ENCODE measurements at regions not wholly inside any gene's neighbourhood (a gene's known extent, or its start where the extent isn't known, plus 50 kb on each side); places are given as distances from the start of the nearest gene placed in this dataset.

DNA sequence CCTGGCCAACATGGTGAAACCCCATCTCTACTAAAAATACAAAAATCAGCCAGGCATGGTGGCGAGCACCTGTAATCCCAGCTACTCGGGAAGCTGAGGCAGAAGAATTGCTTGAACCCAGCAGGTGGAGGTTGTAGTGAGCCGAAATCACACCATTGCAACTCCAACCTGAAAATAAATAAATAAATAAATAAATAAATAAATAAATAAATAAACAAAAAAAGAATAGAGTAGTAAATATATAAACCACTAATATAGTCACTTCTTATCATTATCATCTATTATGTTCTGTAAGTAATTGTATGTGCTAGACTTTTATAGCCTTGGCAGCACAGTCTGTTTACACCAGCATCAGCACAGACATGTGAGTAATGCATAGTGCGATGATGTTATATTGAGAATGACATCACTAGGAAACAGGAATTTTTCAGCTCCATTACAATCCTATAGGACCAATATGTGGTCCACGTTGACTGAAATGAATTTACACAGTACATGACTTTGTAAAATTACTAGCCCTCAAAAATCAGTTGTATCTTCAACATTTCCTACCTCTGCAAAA, 385.4 kb upstream of the ANKRD30A start:
- TF ChIP-seq POLR2A (IDR thresholded peaks at IDR 0.05; ENCODE audit: low read depth, low read length) (no peak), POLR2AphosphoS5 (IDR thresholded peaks at IDR 0.05; ENCODE audit: insufficient read depth, low read depth, low read length) (no peak), EZH2 (IDR thresholded peaks at IDR 0.05; ENCODE audit: borderline replicate concordance, low read depth, low read length, severe bottlenecking) (no peak), JUN (IDR thresholded peaks at IDR 0.05; ENCODE audit: borderline replicate concordance, insufficient read depth, insufficient read length, low read depth) (no peak), FOS (IDR thresholded peaks at IDR 0.05; ENCODE audit: borderline replicate concordance, insufficient read depth, low read length) (no peak)
- TF ChIP-seq, protein P1, sequence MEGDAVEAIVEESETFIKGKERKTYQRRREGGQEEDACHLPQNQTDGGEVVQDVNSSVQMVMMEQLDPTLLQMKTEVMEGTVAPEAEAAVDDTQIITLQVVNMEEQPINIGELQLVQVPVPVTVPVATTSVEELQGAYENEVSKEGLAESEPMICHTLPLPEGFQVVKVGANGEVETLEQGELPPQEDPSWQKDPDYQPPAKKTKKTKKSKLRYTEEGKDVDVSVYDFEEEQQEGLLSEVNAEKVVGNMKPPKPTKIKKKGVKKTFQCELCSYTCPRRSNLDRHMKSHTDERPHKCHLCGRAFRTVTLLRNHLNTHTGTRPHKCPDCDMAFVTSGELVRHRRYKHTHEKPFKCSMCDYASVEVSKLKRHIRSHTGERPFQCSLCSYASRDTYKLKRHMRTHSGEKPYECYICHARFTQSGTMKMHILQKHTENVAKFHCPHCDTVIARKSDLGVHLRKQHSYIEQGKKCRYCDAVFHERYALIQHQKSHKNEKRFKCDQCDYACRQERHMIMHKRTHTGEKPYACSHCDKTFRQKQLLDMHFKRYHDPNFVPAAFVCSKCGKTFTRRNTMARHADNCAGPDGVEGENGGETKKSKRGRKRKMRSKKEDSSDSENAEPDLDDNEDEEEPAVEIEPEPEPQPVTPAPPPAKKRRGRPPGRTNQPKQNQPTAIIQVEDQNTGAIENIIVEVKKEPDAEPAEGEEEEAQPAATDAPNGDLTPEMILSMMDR (IDR thresholded peaks at IDR 0.05; ENCODE audit: extremely low read depth in 1 of 2, insufficient read depth in 1 of 2, low read depth in 1 of 2, low read length in 2 of 2), result no peak

Measured in endothelial cell of umbilical vein (primary cell).